GM12864 (cell line): ENCODE measurements at regions not wholly inside any gene's neighbourhood (a gene's known extent, or its start where the extent isn't known, plus 50 kb on each side); places are given as distances from the start of the nearest gene placed in this dataset.
"Not testable (repeated sequence)": the region's sequence is repeated elsewhere in the genome, so short reads cannot be mapped to it uniquely, and the experiment has no call there.

Experiments used
- DNase-seq: peaks from one replicate; pipeline ENCODE4 v3.0.0-alpha.2; 2011; ENCODE audit warnings: low read depth
- H3K4me3 ChIP-seq: 2 replicates; pipeline ENCODE4 v1.5.1; 2011; ENCODE audit warnings: mild to moderate bottlenecking, low read depth, low read length, control low read depth
- TF ChIP-seq, protein P1 (sequence below): IDR thresholded peaks from 2 replicates; pipeline ENCODE4 v1.5.1; 2011; ENCODE audit warnings: low read depth, mild to moderate bottlenecking, moderate library complexity, low read length, control low read depth, inconsistent platforms; ENCODE audit errors: missing control alignments

DNA sequence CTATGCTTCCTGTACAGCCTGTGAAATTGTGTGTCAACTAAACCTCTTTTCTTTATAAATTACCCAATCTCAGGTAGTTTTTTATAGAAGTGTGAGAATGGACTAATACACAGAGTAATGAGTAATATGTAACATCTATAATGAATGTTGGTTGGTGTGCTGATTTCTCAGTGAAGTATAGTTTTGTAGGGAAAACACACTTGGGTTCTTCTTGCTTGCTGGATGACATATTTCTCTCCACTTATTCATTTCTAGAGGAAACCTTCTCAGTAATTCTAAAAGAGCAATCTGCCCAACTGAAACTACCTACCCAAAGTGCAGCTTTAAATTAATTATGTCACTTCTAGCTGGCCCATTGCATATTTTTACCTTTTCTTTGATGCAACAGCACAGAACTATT, 81.1 kb upstream of the RORB start:
- TF ChIP-seq, protein P1, sequence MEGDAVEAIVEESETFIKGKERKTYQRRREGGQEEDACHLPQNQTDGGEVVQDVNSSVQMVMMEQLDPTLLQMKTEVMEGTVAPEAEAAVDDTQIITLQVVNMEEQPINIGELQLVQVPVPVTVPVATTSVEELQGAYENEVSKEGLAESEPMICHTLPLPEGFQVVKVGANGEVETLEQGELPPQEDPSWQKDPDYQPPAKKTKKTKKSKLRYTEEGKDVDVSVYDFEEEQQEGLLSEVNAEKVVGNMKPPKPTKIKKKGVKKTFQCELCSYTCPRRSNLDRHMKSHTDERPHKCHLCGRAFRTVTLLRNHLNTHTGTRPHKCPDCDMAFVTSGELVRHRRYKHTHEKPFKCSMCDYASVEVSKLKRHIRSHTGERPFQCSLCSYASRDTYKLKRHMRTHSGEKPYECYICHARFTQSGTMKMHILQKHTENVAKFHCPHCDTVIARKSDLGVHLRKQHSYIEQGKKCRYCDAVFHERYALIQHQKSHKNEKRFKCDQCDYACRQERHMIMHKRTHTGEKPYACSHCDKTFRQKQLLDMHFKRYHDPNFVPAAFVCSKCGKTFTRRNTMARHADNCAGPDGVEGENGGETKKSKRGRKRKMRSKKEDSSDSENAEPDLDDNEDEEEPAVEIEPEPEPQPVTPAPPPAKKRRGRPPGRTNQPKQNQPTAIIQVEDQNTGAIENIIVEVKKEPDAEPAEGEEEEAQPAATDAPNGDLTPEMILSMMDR: no peak
- no peak overlapping the region for H3K4me3 ChIP-seq
- DNase-seq: no peak

DNA sequence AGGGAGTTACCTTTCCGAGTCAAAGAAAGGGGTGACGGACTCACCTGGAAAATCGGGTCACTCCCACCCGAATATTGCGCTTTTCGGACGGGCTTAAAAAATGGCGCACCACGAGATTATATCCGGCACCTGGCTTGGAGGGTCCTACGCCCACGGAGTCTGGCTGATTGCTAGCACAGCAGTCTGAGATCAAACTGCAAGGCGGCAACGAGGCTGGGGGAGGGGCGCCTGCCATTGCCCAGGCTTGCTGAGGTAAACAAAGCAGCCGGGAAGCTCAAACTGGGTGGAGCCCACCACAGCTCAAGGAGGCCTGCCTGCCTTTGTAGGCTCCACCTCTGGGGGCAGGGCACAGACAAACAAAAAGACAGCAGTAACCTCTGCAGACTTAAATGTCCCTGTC, 72.6 kb upstream of the RORB start:
- not testable (repeated sequence) for DNase-seq, H3K4me3 ChIP-seq

DNA sequence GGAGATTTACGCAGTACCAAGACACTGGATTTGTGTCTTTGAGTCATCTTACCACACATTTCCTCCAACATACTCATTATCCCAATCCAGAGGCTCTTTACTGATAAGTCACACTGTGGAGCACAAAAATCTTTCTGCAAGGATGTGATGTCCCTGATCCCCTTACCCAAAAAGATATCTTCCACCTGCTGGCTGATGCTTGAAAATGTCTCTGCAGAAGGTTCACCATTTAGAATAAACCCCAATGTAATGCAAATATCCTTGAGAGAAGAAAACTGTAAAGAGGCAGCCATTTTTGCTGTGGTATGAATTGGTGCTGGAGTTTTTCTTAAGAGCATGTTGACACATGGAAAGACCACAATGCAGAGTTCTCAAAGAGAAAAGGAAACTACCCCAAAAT, 65.7 kb upstream of the RORB start:
- no peak for DNase-seq
- H3K4me3 ChIP-seq: no peak overlapping the region
- TF ChIP-seq, protein P1: no peak

DNA sequence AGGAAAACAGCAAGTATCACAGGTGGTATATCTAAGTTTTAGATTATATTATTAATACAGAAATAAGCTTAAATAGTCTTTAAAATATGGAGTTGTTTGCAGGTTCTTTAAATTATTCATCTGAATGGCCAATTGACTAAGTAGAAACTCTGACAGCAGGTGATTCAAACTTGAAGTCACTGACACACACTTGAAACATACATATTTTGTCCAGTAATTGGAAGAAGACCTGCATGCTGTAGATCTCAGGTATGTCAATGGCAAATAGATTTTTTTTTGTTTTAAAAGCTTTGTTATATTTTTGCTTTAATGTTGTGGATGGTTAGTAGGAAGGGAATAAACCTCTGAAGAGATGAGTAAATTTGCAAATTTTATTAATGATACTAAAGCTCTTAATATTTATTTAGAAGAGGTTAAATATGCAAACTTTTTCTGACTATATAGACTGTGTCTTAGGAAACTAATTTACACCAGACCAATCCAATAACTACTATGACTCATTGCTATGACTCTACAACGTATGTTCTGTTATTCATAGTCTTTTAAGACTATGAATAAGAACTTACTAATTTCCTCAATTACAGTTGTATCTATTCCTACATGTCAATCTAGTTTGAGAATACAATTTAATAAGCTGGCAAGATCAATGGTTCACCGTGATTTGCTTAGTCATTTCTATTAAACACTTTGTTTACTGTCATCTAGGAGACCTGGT, 53.9 kb upstream of the RORB start:
- TF ChIP-seq, protein P1: no peak

DNA sequence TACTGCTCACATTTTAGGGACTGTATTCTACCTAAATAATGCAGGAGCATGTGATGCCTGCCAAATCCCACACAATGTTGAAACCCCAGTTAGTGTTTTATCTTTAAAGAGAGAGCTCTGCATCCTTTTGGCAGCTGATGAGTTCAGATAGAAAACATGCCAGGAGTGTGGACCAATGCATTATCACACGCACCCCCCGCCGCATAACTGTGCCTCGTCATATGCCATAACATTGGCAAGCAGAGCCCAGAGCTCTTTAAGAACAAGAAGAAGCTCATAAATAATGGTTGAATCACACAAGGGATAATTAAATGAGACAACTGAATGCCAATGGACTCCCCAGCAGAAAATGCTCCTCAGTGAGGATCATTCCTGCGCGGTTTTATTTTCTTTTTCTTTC, 52.8 kb upstream of the RORB start:
- no peak for DNase-seq
- TF ChIP-seq, protein P1: no peak
- no peak overlapping the region for H3K4me3 ChIP-seq

More for the DNA sequence above, 53.9 kb upstream of the RORB start:
- H3K4me3 ChIP-seq: no peak overlapping the region
- no peak for DNase-seq
